GM19463 (cell line): ENCODE measurements at regions not wholly inside any gene's neighbourhood (a gene's known extent, or its start where the extent isn't known, plus 50 kb on each side); places are given as distances from the start of the nearest gene placed in this dataset.

Source experiments
- ATAC-seq: cut with Tn5 transposase; IDR thresholded peaks from one replicate; pipeline ENCODE4 v1.9.1; 2021; ENCODE audit warnings: mild to moderate bottlenecking, moderate library complexity; ENCODE audit not compliant: unreplicated experiment

DNA sequence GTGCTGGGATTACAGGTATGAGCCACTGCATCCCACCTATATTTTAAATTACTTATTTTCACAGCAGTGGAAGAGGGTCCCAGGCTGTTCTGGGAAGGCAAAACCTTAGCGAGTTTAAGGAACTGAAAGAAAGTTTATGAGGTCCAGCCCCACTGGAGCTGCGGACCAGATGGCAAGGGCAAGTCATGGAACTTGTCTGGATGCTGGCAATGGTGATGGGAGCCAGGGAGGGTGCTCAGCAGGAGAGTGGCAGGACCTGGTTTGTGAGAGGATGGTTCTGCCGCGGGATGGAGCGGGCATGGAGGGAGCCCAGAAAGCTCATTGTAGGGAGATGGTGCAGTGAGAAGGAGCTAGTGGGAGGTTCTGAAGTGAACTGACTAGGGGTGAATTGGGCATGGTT, 50.6 kb upstream of the SLC45A1 start:
- ATAC-seq, result no peak

- no peak for ATAC-seq
Observed at GRCh38 chr1:8266436-8267165, 51.3 kb upstream of the SLC45A1 start.

DNA sequence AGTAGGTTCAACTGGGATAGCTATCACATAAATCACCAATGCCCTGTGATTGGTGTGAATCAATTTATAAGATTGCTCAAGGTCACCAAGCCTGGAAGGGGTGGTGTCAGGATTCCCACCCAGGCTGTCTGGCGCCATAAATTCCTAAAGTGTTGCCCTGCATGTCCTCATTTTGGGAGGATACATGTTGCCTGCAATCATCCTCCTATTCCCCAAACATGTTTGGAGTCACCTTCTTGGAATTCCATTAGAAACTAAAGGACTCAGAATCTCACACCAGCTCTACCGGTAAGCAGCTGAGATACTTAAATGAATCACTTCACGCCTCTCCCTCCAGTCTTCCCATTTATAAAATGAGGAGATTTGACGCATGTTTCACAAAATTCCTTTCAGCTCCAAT, 54.1 kb upstream of the SLC45A1 start:
- no peak for ATAC-seq

DNA sequence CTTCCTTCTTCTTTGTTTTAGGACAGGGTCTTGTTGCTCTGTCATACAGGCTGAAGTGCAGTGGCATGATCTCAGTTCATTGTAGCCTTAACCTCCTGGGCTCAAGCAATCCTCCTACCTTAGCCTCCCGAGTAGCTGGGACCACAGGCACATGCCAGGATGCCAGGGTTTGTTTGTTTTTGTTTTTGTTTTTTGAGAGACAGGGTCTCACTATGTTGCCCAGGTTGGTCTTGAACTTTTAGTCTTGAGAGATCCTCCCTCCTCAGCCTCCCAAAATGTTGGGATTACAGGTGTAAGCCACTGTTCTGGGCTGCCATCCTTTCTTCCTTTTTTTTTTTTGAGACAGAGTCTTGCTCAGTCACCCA, 56.5 kb upstream of the SLC45A1 start:
- no peak for ATAC-seq

GRCh38 chr1:8259498-8260290, 58.2 kb upstream of the SLC45A1 start:
- ATAC-seq, result no peak

GRCh38 chr1:8257621-8258020, 60.3 kb upstream of the SLC45A1 start:
- no peak for ATAC-seq

DNA sequence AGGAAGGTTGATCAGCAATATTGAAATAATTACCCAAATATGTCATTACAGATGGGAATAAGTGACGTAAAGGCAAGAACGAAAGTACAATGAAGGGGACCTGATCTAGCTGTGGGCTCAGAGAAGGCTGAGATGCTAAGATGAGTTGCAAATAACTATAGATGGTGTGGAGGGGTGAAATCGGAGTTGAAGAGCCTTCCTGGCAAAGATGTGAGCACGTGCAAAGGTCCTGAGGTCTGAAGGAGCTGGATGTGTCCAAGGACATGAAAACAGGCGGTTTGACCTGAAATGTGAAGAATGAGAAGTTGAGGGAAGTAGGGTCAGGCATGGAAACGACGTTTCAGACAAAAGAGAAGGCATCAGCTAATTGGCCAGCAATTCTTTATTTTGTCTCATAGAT, 61.6 kb upstream of the SLC45A1 start:
- no peak for ATAC-seq

DNA sequence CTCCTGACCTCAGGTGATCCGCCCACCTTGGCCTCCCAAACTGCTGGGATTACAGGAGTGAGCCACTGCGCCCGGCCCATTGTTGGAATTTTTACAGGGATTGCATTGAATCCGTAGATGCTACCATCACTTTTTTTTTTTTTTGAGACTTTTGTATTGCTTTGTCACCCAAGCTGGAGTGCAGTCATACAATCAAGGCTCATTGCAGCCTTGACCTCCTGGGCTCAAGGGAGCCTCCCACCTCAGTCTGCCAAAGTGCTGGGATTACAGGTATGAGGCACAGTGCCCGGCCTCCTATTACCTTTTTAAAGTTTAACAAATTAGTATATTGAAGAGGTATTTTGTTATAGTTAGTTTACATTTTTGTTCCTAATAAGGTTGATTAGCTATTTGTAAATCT, 62.2 kb upstream of the SLC45A1 start:
- ATAC-seq, result no peak

DNA sequence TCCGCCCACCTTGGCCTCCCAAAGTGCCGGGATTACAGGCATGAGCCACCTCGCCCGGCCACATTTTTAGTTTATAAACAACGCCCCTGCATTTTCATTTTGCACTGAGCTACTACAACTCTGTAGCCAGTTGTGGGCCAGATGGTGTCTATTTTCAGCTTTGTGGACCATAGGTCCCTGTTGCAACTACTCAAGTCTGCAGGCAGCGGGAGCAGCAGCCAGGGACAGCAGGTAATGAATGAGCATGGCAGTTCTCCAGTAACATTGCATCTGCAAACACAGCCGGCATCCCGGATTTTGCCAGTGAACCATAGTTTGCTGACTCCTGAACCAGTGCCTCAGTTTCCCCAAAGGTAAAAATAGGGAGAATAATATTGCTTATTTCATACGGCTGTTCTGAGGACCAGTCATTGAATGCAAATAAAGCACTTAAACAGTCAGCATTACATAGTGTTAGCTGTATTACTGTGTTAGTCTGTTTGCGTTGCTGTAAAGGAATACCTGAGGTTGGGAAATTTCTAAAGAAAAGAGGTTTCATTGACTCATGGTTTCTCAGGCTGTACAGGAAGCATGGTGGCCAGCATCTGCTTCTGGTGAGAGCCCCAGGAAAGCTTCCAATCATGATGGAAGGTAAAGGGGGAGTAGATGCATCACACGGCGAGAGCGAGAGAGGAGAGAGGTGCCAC, 65.5 kb upstream of the SLC45A1 start:
- ATAC-seq, result no peak

DNA sequence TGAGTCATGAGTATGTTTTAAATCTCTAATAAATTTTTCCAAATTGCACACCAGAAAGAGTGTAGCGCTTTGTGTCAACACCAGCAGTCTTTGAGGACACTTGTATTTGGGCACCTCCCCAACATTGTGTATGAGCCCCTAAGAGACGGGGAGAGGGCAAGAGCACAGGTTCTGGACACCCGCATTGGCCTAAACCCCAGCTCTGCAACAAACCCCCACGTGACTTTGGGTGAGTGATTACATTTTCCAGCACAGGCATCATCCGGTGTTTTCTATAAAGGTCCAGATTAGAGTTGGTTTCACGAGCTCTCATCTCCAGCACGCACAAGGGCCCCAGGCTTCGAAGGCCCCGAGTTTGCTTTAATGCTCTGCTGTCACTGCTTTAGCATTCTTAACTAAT, 66.3 kb upstream of the SLC45A1 start:
- no peak for ATAC-seq

DNA sequence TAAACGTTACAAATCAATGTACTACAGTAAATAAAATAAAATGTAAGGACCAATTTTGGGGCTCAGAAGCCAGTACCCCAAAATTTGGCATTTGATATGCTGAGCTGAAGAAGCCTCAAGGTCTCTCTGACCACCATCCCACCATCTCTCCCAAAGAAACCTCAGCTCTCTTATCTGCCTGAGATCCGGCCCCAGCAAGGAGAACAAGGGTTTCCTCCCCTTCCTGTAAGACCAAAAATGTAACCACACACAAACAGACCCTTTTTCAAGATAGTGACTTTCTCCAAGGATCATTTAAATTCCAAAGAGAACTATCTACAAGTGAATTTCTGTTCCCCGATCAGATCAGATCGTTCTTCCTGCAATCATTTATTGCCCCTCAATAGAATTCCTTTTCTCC, 68.1 kb upstream of the SLC45A1 start:
- ATAC-seq, result no peak

GRCh38 chr1:8247811-8248436, 70.0 kb upstream of the SLC45A1 start:
- no peak for ATAC-seq

DNA sequence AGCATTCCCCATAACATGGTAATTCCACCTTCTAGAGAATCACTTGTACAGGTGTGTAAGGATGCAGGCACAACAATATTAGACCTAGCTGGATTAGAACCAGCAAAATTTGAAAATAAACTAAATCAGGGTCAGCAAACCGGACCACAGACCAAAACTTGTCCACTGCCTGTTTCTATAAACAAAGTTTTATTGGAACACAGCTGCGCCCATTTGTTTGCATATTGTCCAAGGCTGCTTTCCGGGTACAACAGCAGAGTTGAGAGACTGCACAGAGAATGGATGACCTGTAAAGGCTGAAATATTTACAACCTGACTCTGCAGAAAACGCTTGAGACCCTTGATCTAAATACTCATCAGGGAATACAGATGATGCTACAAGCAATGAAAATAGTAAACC, 73.6 kb upstream of the SLC45A1 start:
- ATAC-seq, result no peak

- ATAC-seq, result no peak
Observed at GRCh38 chr1:8242498-8242897, 75.4 kb upstream of the SLC45A1 start.

- ATAC-seq, result no peak
Observed at GRCh38 chr1:8241417-8242014, 76.4 kb upstream of the SLC45A1 start.

- ATAC-seq, result no peak
Observed at GRCh38 chr1:8239306-8240023, 78.4 kb upstream of the SLC45A1 start.

DNA sequence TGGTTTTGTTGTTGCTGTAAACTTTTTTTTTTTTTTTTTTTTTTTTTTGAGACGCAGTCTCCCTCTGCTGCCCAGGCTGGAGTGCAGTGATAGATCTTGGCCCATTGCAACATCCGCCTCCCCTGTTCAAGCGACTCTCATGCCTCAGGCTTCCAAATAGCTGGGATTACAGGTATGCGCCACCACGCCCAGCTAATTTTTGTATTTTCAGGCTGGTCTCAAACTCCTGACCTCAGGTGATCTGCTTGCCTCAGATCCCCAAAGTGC, 78.9 kb upstream of the SLC45A1 start:
- ATAC-seq, result no peak

DNA sequence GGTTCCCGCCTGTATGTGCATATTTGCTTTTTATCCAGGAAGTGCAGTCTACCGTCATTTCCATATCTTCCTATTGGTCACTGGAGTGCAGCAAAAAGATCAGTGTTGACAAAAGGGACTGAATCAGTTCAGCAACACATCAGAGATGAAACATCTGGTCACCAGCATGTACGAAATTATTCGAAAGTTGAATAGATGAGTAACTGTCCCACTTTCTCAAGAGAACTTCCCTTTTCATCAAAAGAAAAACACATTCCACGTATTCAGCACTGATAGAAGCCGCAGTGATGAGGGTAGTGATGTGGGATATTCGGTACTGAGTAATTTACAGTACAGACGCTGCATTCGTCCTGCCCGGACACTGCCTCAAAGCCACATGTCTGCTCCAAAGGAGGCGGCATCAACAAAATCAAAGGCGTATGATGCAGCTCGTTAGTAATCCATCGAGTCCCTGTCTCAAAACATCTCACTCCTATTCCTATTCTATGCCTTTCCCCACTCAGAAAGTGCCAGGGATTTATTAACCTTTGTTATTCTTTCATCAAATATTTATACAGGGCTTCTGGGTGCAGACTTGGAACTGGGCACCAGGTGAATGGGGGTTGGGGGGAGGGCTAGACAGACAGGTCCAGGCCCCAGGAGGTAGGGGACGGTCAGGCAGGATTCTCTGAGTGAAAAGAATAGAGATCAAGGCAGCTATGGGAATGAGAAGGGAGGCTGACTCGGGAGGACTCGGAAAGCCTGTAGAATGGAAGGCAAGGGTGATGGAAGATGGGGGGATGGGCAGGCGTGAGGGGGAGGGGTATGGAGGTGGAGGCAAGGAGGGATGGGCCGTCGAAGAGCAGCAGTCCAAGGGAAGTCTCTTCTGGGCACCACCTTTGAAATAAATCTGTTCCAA, 79.5 kb upstream of the SLC45A1 start:
- ATAC-seq, result no peak

GRCh38 chr1:8232036-8232757, 85.7 kb upstream of the SLC45A1 start:
- ATAC-seq, result no peak
